Type B pancreatic cell (in vitro differentiated cells): ENCODE measurements at regions not wholly inside any gene's neighbourhood (a gene's known extent, or its start where the extent isn't known, plus 50 kb on each side); places are given as distances from the start of the nearest gene placed in this dataset.

Experiments used
- DNase-seq: peaks from one replicate; pipeline ENCODE4 v3.0.0; 2021; ENCODE audit warnings: mixed read lengths; ENCODE audit not compliant: unreplicated experiment; ENCODE audit errors: extremely low spot score
- H3K27ac Mint-ChIP-seq: 2 replicates; pipeline ENCODE4 v1.8.0; 2021; ENCODE audit warnings: mild to moderate bottlenecking, mixed read lengths
- H3K27me3 Mint-ChIP-seq: 2 replicates; pipeline ENCODE4 v1.8.0; 2021; ENCODE audit warnings: mixed read lengths
- H3K36me3 Mint-ChIP-seq: 2 replicates; pipeline ENCODE4 v1.8.0; 2021; ENCODE audit warnings: mixed read lengths
- H3K4me1 Mint-ChIP-seq: one replicate; pipeline ENCODE4 v1.8.0; 2021; ENCODE audit warnings: mixed read lengths; ENCODE audit not compliant: unreplicated experiment
- H3K4me3 Mint-ChIP-seq: 2 replicates; pipeline ENCODE4 v1.8.0; 2021; ENCODE audit warnings: mild to moderate bottlenecking, mixed read lengths
- H3K9me3 Mint-ChIP-seq: 2 replicates; pipeline ENCODE4 v1.8.0; 2021; ENCODE audit warnings: mixed read lengths
- CTCF ChIP-seq: fragments of 200-600 bp; sonication (generic); conservative IDR thresholded peaks from 2 replicates; pipeline ENCODE4 v1.5.0; 2021; ENCODE audit warnings: antibody characterized with exemption, mild to moderate bottlenecking

GRCh38 chr4:71261001-71261400, 77.8 kb upstream of the SLC4A4 start:
- H3K36me3 Mint-ChIP-seq, result no peaks in the 10 kb centered on the region
- no peaks in the 10 kb centered on the region for H3K9me3 Mint-ChIP-seq
- TF ChIP-seq CTCF, result no peak
- H3K4me3 Mint-ChIP-seq, result no peak overlapping the region
- H3K27me3 Mint-ChIP-seq, result no peaks in the 10 kb centered on the region
- DNase-seq, result no peak
- H3K27ac Mint-ChIP-seq, result no peak overlapping the region
- H3K4me1 Mint-ChIP-seq, result no peaks in the 10 kb centered on the region

GRCh38 chr4:71261633-71262121, 77.1 kb upstream of the SLC4A4 start:
- no peak for DNase-seq
- no peaks in the 10 kb centered on the region for H3K27me3 Mint-ChIP-seq
- no peak for TF ChIP-seq CTCF
- H3K4me3 Mint-ChIP-seq, result no peak overlapping the region
- peaks cover 5% of the 10 kb centered on the region for H3K4me1 Mint-ChIP-seq
- H3K9me3 Mint-ChIP-seq, result no peaks in the 10 kb centered on the region
- no peaks in the 10 kb centered on the region for H3K36me3 Mint-ChIP-seq
- no peak overlapping the region for H3K27ac Mint-ChIP-seq

GRCh38 chr4:71262161-71262560, 76.7 kb upstream of the SLC4A4 start:
- DNase-seq, result no peak
- peaks cover 8% of the 10 kb centered on the region for H3K4me1 Mint-ChIP-seq
- H3K36me3 Mint-ChIP-seq, result no peaks in the 10 kb centered on the region
- no peak overlapping the region for H3K4me3 Mint-ChIP-seq
- H3K27me3 Mint-ChIP-seq, result no peaks in the 10 kb centered on the region
- H3K27ac Mint-ChIP-seq, result no peak overlapping the region
- H3K9me3 Mint-ChIP-seq, result no peaks in the 10 kb centered on the region
- TF ChIP-seq CTCF, result no peak

- Mint-ChIP-seq H3K9me3 (peaks cover 4% of the 10 kb centered on the region), H3K4me1 (peaks cover 24% of the 10 kb centered on the region), H3K36me3 (no peaks in the 10 kb centered on the region), H3K27me3 (no peaks in the 10 kb centered on the region), H3K27ac (no peak overlapping the region), H3K4me3 (no peak overlapping the region)
- TF ChIP-seq CTCF, result no peak
- DNase-seq, result no peak
Observed at GRCh38 chr4:71266090-71266794, 72.6 kb upstream of the SLC4A4 start.

- Mint-ChIP-seq H3K27ac (no peak overlapping the region), H3K36me3 (no peaks in the 10 kb centered on the region), H3K4me1 (peaks cover 24% of the 10 kb centered on the region), H3K4me3 (no peak overlapping the region), H3K27me3 (no peaks in the 10 kb centered on the region), H3K9me3 (peaks cover 4% of the 10 kb centered on the region)
- no peak for DNase-seq
- no peak for TF ChIP-seq CTCF
Observed at GRCh38 chr4:71267244-71267643, 71.6 kb upstream of the SLC4A4 start.
